Neural cell (in vitro differentiated cells): ENCODE measurements at regions not wholly inside any gene's neighbourhood (a gene's known extent, or its start where the extent isn't known, plus 50 kb on each side); places are given as distances from the start of the nearest gene placed in this dataset.

Experiments used
- H2AFZ ChIP-seq: fragments of 200-600, 300-800 bp; sonication (generic), shearing (Covaris generic); 2 replicates; pipeline ENCODE4 v1.6.0; 2014; ENCODE audit warnings: low read depth, mild to moderate bottlenecking, antibody characterized with exemption, low read length, moderate library complexity
- H3F3A ChIP-seq: fragments of 200-600 bp; shearing (Covaris generic); 2 replicates; pipeline ENCODE4 v1.6.1; 2016; ENCODE audit warnings: mild to moderate bottlenecking, moderate library complexity, mixed read lengths, antibody characterized with exemption, low read length; ENCODE audit not compliant: insufficient read depth, poor library complexity, severe bottlenecking
- H3K27ac ChIP-seq: fragments of 200-600, 300-800 bp; sonication (generic), shearing (Covaris generic); 2 replicates; pipeline ENCODE4 v1.5.1; 2014; ENCODE audit warnings: mild to moderate bottlenecking, low read length, moderate library complexity
- H3K27me3 ChIP-seq: fragments of 300-800, 200-600 bp; sonication (generic), shearing (Covaris generic); 2 replicates; pipeline ENCODE4 v1.6.0; 2014; ENCODE audit warnings: mild to moderate bottlenecking, low read depth, low read length, moderate library complexity; ENCODE audit not compliant: insufficient read depth
- H3K36me3 ChIP-seq: fragments of 300-800, 200-600 bp; sonication (generic), shearing (Covaris generic); 2 replicates; pipeline ENCODE4 v1.5.1; 2014; ENCODE audit warnings: mild to moderate bottlenecking, antibody characterized with exemption, low read length, moderate library complexity; ENCODE audit not compliant: insufficient read depth
- H3K4me2 ChIP-seq: fragments of 300-800, 200-600 bp; sonication (generic), shearing (Covaris generic); 2 replicates; pipeline ENCODE4 v1.6.0; 2014; ENCODE audit warnings: mild to moderate bottlenecking, low read length
- H3K4me3 ChIP-seq: fragments of 300-800, 200-600 bp; sonication (generic), shearing (Covaris generic); 2 replicates; pipeline ENCODE4 v1.5.1; 2014; ENCODE audit warnings: mild to moderate bottlenecking, low read length, moderate library complexity
- H3K79me2 ChIP-seq: fragments of 200-600 bp; shearing (Covaris generic); replicated peaks from 2 replicates; pipeline ENCODE4 v1.6.0; 2014; ENCODE audit warnings: mild to moderate bottlenecking, low read length, moderate library complexity; ENCODE audit not compliant: insufficient read depth
- H3K9ac ChIP-seq: fragments of 300-800, 200-600 bp; sonication (generic), shearing (Covaris generic); 2 replicates; pipeline ENCODE4 v1.6.1; 2016; ENCODE audit warnings: mild to moderate bottlenecking, low read length, mixed read lengths
- H3K9me2 ChIP-seq: fragments of 200-600 bp; shearing (Covaris generic); 2 replicates; pipeline ENCODE4 v1.6.1; 2016; ENCODE audit warnings: mild to moderate bottlenecking, low read length, mixed read lengths; ENCODE audit not compliant: insufficient read depth
- H3K9me3 ChIP-seq: fragments of 200-600, 300-800 bp; sonication (generic), shearing (Covaris generic); 2 replicates; pipeline ENCODE4 v1.6.1; 2016; ENCODE audit warnings: mild to moderate bottlenecking, mixed run types, low read length, moderate library complexity, mixed read lengths
- H4K20me1 ChIP-seq: fragments of 200-600 bp; shearing (Covaris generic); 2 replicates; pipeline ENCODE4 v1.6.1; 2016; ENCODE audit warnings: mild to moderate bottlenecking, mixed run types; ENCODE audit not compliant: insufficient read depth
- CTCF ChIP-seq: fragments of 450-650 bp; IDR thresholded peaks from 2 replicates; pipeline ENCODE4 v1.5.1; 2014; ENCODE audit warnings: antibody characterized with exemption, mild to moderate bottlenecking, moderate library complexity; ENCODE audit not compliant: poor library complexity, severe bottlenecking
- EP300 ChIP-seq: fragments of 450-650 bp; conservative IDR thresholded peaks from 2 replicates; pipeline ENCODE4 v1.6.1; 2014; ENCODE audit warnings: antibody characterized with exemption, mild to moderate bottlenecking, moderate library complexity; ENCODE audit not compliant: poor library complexity, severe bottlenecking
- EZH2 ChIP-seq: fragments of 200-600, 300-800 bp; shearing (Covaris generic), sonication (generic); IDR thresholded peaks from 2 replicates; pipeline ENCODE4 v1.6.1; 2014; ENCODE audit warnings: antibody characterized with exemption, low read length, borderline replicate concordance, mild to moderate bottlenecking; ENCODE audit not compliant: insufficient read depth, poor library complexity, severe bottlenecking
- MXI1 ChIP-seq: fragments of 450-650 bp; conservative IDR thresholded peaks from 2 replicates; pipeline ENCODE4 v1.6.1; 2014; ENCODE audit warnings: antibody characterized with exemption, mild to moderate bottlenecking; ENCODE audit not compliant: poor library complexity, severe bottlenecking
- POLR2AphosphoS5 ChIP-seq: IDR thresholded peaks from 2 replicates; pipeline ENCODE4 v1.6.1; 2012
- RAD21 ChIP-seq: fragments of 450-650 bp; conservative IDR thresholded peaks from 2 replicates; pipeline ENCODE4 v1.6.1; 2014; ENCODE audit warnings: antibody characterized with exemption, mild to moderate bottlenecking, moderate library complexity
- REST ChIP-seq: IDR thresholded peaks from 2 replicates; pipeline ENCODE4 v1.6.1; 2012; ENCODE audit warnings: borderline replicate concordance
- SMC3 ChIP-seq: fragments of 450-650 bp; conservative IDR thresholded peaks from 2 replicates; pipeline ENCODE4 v1.6.1; 2014; ENCODE audit warnings: antibody characterized with exemption, mild to moderate bottlenecking, moderate library complexity; ENCODE audit not compliant: poor library complexity
- TAF1 ChIP-seq: IDR thresholded peaks from 2 replicates; pipeline ENCODE4 v1.6.1; 2012; ENCODE audit warnings: low read depth

- Histone ChIP-seq H3K9me2 (no peaks in the 10 kb centered on the region), H3K79me2 (no peaks in the 10 kb centered on the region), H3K4me3 (no peak overlapping the region), H3K9ac (no peak overlapping the region), H3K9me3 (no peaks in the 10 kb centered on the region), H2AFZ (no peak overlapping the region), H3F3A (no peaks in the 10 kb centered on the region), H3K36me3 (no peaks in the 10 kb centered on the region), H3K4me2 (no peak overlapping the region), H3K27me3 (no peaks in the 10 kb centered on the region), H3K27ac (no peak overlapping the region), H4K20me1 (no peaks in the 10 kb centered on the region)
- TF ChIP-seq POLR2AphosphoS5 (no peak), EP300 (no peak), SMC3 (no peak), TAF1 (no peak), EZH2 (no peak), RAD21 (no peak), REST (no peak), CTCF (no peak), MXI1 (no peak)
These were observed 428.5 kb upstream of the FRG2C start for GRCh38 chr3:75235631-75236030.

- Histone ChIP-seq H3K4me2 (no peak overlapping the region), H2AFZ (no peak overlapping the region), H3K27me3 (no peaks in the 10 kb centered on the region), H3F3A (no peaks in the 10 kb centered on the region), H3K9ac (no peak overlapping the region), H3K36me3 (no peaks in the 10 kb centered on the region), H3K79me2 (no peaks in the 10 kb centered on the region), H3K27ac (no peak overlapping the region), H3K9me3 (no peaks in the 10 kb centered on the region), H3K9me2 (no peaks in the 10 kb centered on the region), H3K4me3 (no peak overlapping the region), H4K20me1 (no peaks in the 10 kb centered on the region)
- TF ChIP-seq RAD21 (no peak), CTCF (no peak), POLR2AphosphoS5 (no peak), REST (no peak), EZH2 (no peak), TAF1 (no peak), EP300 (no peak), SMC3 (no peak), MXI1 (no peak)
These were observed 427.1 kb upstream of the FRG2C start for GRCh38 chr3:75237053-75237452.
